GM04503 (cell line): ENCODE measurements at regions not wholly inside any gene's neighbourhood (a gene's known extent, or its start where the extent isn't known, plus 50 kb on each side); places are given as distances from the start of the nearest gene placed in this dataset.

Source experiments
- DNase-seq: peaks from one replicate; pipeline ENCODE4 v3.0.0-alpha.2; 2012; ENCODE audit warnings: low read depth

DNA sequence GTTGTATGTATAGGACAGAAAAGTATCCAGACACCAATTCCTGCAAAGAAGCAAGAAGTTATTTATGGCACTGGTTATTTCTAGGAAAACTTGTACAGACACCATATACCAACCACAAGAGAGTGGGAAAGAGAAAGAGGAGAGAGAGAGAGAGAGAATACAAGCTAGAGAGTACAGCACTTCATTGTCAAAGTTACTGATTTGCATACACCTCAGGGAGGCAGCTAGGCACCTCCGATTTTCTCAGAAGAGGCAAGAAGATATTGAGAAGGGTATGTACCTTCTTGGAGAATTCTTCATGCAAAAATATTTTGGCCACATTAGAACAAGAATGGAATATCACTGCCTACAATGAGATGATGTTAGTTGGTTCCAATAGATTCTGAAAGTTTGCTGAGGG lies 333.9 kb upstream of the PIK3C3 start:
- no peak for DNase-seq

- no peak for DNase-seq
Observed at GRCh38 chr18:41618147-41618546, 336.9 kb upstream of the PIK3C3 start.

- DNase-seq = no peak
Observed at GRCh38 chr18:41617647-41618046, 337.4 kb upstream of the PIK3C3 start.

DNA sequence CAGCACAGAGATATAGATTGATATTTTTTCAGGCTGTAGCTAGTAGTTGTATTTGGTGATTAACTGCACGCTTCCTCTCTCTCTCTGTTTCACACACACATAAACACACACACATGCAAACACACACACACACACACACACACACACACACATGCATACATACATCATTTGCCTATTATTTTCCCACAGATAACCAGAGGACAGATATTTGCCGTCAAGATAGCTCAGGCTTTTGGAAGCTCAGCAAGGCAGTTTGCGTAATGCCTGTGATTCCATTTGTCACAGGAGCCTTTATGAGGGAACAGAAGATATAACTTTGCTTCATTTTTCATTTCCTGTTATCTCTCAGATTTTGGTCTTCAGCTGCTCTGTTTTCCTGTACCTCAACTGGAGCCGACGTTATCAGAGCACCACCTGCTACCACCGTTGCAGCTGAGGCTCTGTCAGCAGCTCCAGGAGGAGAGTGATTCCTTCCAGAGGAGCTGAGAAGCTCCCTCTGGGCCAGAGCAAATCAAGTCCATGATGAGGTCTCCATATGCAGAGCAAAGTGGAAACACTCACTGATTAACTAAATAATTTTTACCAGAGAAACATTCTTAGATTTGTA lies 341.9 kb upstream of the PIK3C3 start:
- DNase-seq = no peak

- DNase-seq = no peak
Observed at GRCh38 chr18:41604964-41605363, 350.1 kb upstream of the PIK3C3 start.

DNA sequence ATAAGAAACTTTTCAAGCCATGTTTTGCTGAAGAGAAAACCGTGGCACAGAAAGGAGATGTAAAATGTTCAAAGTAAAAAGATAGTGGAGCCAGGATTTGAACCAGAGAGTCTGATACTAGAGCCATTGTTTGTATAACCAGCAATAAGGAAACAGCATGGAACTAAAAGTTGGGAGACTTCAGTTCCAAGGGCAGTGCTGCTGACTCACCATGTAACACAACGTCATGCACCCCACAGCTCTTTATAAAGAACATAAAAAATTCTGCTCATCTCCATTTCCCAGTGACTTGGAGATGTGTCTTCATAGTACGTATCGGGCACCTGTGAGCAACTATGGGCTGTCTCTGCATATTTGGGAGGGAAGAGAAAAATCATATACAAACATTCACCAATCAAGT lies 353.0 kb upstream of the PIK3C3 start:
- DNase-seq = no peak

GRCh38 chr18:41600693-41601391 lies 354.2 kb upstream of the PIK3C3 start:
- no peak for DNase-seq

- no peak for DNase-seq
Observed at GRCh38 chr18:41599466-41599865, 355.6 kb upstream of the PIK3C3 start.

DNA sequence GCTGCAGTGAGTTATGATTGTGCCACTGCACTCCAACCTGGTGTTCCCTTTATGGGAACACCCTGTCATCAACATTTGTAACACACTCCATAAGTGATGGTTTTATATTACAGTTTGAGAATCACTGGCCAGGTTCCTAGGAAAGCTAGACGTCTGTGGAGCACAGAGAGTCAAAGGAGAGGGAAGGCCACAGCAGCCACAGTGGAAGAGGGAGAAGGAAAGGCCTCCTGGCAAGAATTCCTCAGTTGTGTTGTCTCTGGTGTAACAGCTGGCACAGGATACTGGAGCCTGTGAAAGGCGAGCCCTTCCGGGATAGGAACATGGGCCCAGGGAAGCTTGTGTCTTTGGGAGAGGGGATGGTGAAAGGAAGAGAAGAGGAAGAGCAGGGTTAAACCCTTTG lies 360.5 kb upstream of the PIK3C3 start:
- no peak for DNase-seq

- DNase-seq = no peak
Observed at GRCh38 chr18:41593171-41593675, 361.8 kb upstream of the PIK3C3 start.

GRCh38 chr18:41587976-41588375 lies 367.1 kb upstream of the PIK3C3 start:
- no peak for DNase-seq

DNA sequence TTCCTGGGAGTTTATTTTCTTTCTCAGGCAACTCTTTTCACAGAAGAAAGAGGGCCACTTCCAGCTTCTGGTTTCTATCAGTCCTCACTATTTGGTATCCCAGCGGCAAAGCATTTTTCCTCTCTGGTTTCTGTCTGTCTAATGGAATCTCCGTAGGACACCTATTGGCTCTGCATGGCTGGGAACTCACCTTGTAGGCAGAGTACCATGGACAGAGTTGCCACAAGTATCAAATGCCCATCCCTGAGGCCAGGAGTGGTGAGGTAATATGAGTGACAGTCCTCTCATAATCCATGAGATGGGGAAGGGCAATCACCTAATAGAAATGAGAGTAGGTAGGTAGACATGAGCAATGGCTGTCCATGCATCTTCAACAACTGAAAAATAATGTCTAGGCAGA lies 369.5 kb upstream of the PIK3C3 start:
- DNase-seq = no peak

DNA sequence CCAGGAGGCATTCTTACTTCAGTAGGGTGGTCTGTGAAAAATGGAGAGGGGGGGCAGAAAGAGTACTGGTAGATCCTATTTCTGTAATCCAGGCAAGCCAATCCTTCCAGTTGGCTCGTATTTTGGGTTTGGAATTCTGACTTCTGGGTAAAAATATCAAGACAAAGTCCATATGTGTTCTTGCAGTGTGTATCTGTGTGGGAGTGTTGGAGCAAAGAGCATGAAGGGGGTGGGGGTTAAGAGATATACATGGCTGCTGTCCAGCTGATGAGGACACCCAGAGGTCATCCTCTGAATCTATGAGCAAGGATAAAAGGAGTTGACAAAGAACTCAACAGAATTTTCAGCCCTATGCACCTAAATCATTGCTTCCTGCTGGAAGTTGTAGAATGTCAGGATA lies 375.8 kb upstream of the PIK3C3 start:
- no peak for DNase-seq

DNA sequence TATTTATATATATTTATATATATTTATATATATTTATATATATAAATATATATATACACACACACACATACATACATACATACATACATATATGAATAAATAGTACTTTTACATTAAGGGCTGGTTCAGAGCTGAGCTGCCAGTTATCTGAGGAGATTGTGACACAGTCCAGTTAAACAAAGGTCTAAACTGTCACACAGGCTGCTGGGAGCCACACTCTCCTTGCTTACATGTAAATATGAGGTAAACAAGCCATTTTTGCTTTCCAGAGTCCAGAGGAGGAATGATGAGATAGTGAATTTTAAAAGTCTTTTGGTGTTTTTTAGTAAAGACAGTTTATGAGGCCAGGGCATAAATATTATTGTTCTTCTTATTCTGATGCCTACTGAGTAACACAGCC lies 377.5 kb upstream of the PIK3C3 start:
- DNase-seq = no peak

DNA sequence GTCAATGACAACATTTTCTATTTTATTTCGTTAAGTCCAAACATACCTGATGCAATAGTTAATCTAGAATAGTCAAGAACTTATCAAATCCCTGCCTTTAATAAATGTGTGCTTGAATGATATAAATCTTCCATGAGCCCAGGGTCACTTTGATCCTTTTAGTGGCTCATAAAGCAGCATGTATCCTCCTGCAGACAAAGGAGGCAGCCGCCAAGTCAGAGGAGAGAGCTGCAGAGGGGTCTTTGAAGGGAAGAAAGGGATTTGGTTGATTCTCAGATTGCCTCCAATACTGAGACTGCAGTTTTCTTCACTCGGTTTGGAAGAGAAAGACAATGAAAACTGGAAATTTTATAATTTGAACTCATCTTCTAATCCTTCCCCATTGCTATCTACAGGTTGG lies 378.4 kb upstream of the PIK3C3 start:
- no peak for DNase-seq

- DNase-seq = no peak
Observed at GRCh38 chr18:41569867-41570266, 385.2 kb upstream of the PIK3C3 start.

DNA sequence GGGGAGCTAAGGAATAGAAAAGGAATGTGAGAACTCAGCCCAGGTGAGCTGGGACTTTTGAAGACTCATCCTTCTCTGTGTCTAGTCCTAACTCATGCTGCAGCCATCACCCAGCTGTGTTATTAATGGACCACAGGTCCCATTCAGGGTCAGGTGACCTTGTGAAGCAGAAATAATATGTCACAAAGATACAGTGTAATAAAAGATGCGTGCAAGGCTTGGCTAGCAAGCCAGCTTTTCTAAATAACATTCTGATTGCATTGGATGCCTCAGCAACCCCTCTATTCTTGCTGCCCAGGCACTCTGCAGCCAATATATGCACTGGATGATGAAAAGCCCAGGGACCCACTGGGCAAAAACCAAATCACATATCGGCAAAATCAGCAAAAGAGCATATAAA lies 393.1 kb upstream of the PIK3C3 start:
- no peak for DNase-seq

- no peak for DNase-seq
Observed at GRCh38 chr18:41558715-41559114, 396.3 kb upstream of the PIK3C3 start.

DNA sequence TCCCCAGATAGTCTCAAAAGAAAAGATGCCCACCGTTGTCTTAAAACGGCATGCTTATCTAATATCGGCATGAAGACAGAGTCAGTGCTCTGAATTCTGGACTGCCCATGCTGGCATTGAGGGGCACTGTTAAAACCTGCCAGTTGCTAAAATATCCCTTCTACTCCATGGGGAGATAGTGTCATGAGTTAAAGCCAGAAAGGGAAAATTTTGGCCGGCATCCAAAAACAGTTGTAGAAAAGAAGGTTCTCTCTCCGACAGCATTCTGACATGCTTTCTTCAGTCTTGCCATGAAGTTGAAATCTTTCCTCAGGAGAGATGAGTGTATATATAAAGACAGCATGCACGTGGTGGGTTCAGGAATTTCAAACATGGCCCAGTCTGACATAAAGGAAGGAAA lies 401.3 kb upstream of the PIK3C3 start:
- no peak for DNase-seq

DNA sequence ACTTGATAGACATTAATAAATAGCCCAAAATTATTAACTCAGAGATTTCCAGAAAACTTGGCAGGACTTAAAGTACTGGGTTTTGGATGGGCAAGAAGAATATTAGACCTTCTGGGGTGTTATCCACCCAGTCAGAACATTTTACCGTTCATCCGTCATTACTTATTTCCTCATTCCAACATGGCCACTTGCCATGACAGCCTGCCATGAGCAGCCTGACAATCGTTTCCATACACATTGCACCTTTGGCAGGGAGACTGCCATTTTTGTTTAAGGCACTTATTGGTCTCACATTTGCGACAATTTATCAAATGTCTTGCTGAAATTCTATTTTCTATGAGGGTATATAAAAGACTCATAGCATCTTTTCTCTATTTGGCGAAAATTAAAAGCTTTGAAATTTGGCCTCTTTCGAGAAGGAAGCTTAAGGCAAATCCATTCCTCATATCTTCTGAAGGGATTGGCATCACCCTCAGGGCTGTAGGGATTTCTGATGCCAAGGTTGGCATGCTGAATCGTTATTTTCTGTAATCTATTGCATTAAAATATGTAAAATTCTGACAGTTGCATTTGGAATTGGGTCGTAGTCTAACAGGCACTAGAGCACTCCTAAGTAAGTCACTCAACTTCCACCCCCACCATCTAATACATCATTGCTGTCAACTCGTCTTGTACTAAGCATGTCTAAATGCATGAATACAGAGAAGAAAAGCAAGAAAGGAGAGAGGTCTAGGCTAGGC lies 406.3 kb upstream of the PIK3C3 start:
- DNase-seq = no peak

DNA sequence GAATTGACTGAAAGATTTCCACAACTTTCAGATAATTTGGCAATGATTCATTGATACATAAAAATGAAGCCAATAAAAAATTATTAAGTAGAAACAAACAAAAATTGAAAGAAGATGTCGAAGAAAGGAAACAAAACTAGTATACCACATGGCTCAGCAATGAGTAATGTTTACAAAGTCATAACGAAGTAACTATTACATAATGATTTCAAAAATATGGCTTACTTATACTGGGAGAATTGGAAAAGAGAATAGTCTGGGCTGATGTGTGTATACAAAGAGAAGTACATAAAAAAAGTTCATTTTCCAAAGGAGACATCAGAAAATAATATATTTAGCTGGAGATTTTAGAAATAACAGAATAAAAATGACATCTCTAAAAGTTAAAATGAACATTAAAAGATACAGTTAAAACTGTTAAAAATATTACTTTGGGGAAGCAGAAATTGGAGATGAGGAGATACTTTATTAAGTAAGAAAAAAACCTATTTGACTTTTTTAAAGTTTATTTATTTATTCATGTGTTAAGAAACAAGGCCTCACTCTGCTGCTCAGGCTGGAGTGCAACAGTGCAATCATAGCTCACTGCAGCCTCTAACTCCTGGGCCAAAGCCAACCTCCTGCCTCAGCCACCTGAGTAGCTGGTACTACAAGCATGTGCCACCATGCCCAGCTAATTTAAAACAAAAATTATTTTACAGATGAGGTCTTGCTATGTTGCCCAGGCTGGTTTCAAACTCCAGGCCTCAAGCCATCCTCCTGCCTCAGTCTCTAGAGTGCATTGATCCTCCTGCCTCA lies 409.7 kb upstream of the PIK3C3 start:
- DNase-seq = no peak

- no peak for DNase-seq
Observed at GRCh38 chr18:41543815-41544214, 411.2 kb upstream of the PIK3C3 start.
